ENCODE measurements at regions not wholly inside any gene's neighbourhood (a gene's known extent, or its start where the extent isn't known, plus 50 kb on each side); places are given as distances from the start of the nearest gene placed in this dataset.

GRCh38 chr11:92797874-92798273, 171.6 kb upstream of the MTNR1B start:
- Histone ChIP-seq H3F3A (replicated peaks; ENCODE audit: insufficient read depth) (no peaks in the 10 kb centered on the region), H3K27ac (ENCODE audit: low read depth in 2 of 2, low read length in 1 of 2) (no peak overlapping the region), H3K79me2 (ENCODE audit: insufficient read depth) (no peaks in the 10 kb centered on the region), H3K9me2 (no peaks in the 10 kb centered on the region), H3K27me3 (ENCODE audit: insufficient read depth) (no peaks in the 10 kb centered on the region), H4K20me1 (ENCODE audit: insufficient read depth) (no peaks in the 10 kb centered on the region), H3K36me3 (replicated peaks in 1 of 2; ENCODE audit: control insufficient read depth in 1 of 2, insufficient read depth in 2 of 2, low read length in 1 of 2) (no peaks in the 10 kb centered on the region), H3K4me2 (no peak overlapping the region), H3K9me3 (no peaks in the 10 kb centered on the region), H3K4me1 (ENCODE audit: control insufficient read depth in 1 of 2, insufficient read depth in 2 of 2, low read depth in 1 of 2, low read length in 1 of 2) (no peaks in the 10 kb centered on the region), H2AFZ (ENCODE audit: low read depth) (no peak overlapping the region), H3K4me3 (ENCODE audit: low read depth in 2 of 2, low read length in 1 of 2) (no peak overlapping the region), H3K9ac (no peak overlapping the region)
- DNase-seq = no peak
- CTCF ChIA-PET = no interaction called here
- TF ChIP-seq MEF2A (IDR thresholded peaks at IDR 0.05; ENCODE audit: borderline replicate concordance, low read depth) (no peak), FOXM1 (IDR thresholded peaks at IDR 0.05; ENCODE audit: low read depth) (no peak), ZBTB33 (IDR thresholded peaks at IDR 0.05; ENCODE audit: borderline replicate concordance, low read depth) (no peak), FOXJ3 (CRISPR knock-in tag; IDR thresholded peaks at IDR 0.05) (no peak), USF1 (IDR thresholded peaks at IDR 0.05; ENCODE audit: borderline replicate concordance, low read depth) (no peak), SIN3A (IDR thresholded peaks at IDR 0.05; ENCODE audit: borderline replicate concordance, low read depth, low read length) (no peak), TCF12 (IDR thresholded peaks at IDR 0.05) (no peak), SMC3 (IDR thresholded peaks at IDR 0.05; ENCODE audit: low read depth, low read length) (no peak), PBX3 (IDR thresholded peaks at IDR 0.05) (no peak), CHD2 (IDR thresholded peaks at IDR 0.05; ENCODE audit: low read length, partially characterized antibody) (no peak), EZH2phosphoT487 (IDR thresholded peaks at IDR 0.05; ENCODE audit: borderline replicate concordance, low read depth) (no peak), GABPA (IDR thresholded peaks at IDR 0.05; ENCODE audit: low read depth) (no peak), TEAD4 (IDR thresholded peaks at IDR 0.05; ENCODE audit: borderline replicate concordance, insufficient read depth) (no peak)
- 80% methylated on average over 6 of the region's 6 CpGs for WGBS (ENCODE audit: low lambda C conversion rate)
- POLR2A ChIA-PET = no interaction called here

- WGBS (ENCODE audit: low lambda C conversion rate) = 83% methylated on average over 13 of the region's 13 CpGs
- Histone ChIP-seq H3K79me2 (ENCODE audit: insufficient read depth) (no peaks in the 10 kb centered on the region), H3F3A (replicated peaks; ENCODE audit: insufficient read depth) (no peaks in the 10 kb centered on the region), H4K20me1 (ENCODE audit: insufficient read depth) (no peaks in the 10 kb centered on the region), H3K27ac (ENCODE audit: low read depth in 2 of 2, low read length in 1 of 2) (no peak overlapping the region), H3K4me1 (ENCODE audit: control insufficient read depth in 1 of 2, insufficient read depth in 2 of 2, low read depth in 1 of 2, low read length in 1 of 2) (no peaks in the 10 kb centered on the region), H3K36me3 (replicated peaks in 1 of 2; ENCODE audit: control insufficient read depth in 1 of 2, insufficient read depth in 2 of 2, low read length in 1 of 2) (no peaks in the 10 kb centered on the region), H2AFZ (ENCODE audit: low read depth) (no peak overlapping the region), H3K4me3 (ENCODE audit: low read depth in 2 of 2, low read length in 1 of 2) (no peak overlapping the region), H3K27me3 (ENCODE audit: insufficient read depth) (no peaks in the 10 kb centered on the region), H3K4me2 (no peak overlapping the region), H3K9ac (no peak overlapping the region), H3K9me2 (no peaks in the 10 kb centered on the region), H3K9me3 (no peaks in the 10 kb centered on the region)
- ChIA-PET CTCF (interaction anchor here (1.0 to 1.3 kb wide), 2 partner anchors 9 to 52 kb away, joined by 3 read pairs; no protein-coding TSS in a partner anchor), POLR2A (no interaction called here)
- DNase-seq = no peak
- TF ChIP-seq REST (IDR thresholded peaks at IDR 0.05; ENCODE audit: low read depth, low read length) (peak; percentile 61; the same call in 1 of the 2 replicates), SMC3 (IDR thresholded peaks at IDR 0.05; ENCODE audit: low read depth, low read length) (no peak)
These were observed 167.8 kb upstream of the MTNR1B start for GRCh38 chr11:92801685-92802084.

All from SK-N-SH (cell line).